HEK293T (cell line): ENCODE measurements at regions not wholly inside any gene's neighbourhood (a gene's known extent, or its start where the extent isn't known, plus 50 kb on each side); places are given as distances from the start of the nearest gene placed in this dataset.

Experiments
- BHLHE40 ChIP-seq: fragments of 450-650 bp; IDR thresholded peaks from 2 replicates; pipeline ENCODE4 v1.6.1; 2016; ENCODE audit warnings: mild to moderate bottlenecking, moderate library complexity, borderline replicate concordance
- HDGF ChIP-seq: fragments of 450-650 bp; IDR thresholded peaks from 2 replicates; pipeline ENCODE4 v1.6.1; 2017; ENCODE audit warnings: antibody characterized with exemption, borderline replicate concordance
- NFRKB ChIP-seq: fragments of 450-650 bp; IDR thresholded peaks from 2 replicates; pipeline ENCODE4 v1.6.1; 2016; ENCODE audit warnings: mild to moderate bottlenecking, moderate library complexity
- PKNOX1 ChIP-seq: fragments of 450-650 bp; IDR thresholded peaks from 2 replicates; pipeline ENCODE4 v1.6.1; 2016
- SP1 ChIP-seq: fragments of 450-650 bp; IDR thresholded peaks from 2 replicates; pipeline ENCODE4 v1.6.1; 2017

GRCh38 chr18:55990186-55990585 is 402.2 kb upstream of the TCF4 start:
- TF ChIP-seq SP1 (no peak), PKNOX1 (no peak), BHLHE40 (no peak), HDGF (no peak), NFRKB (no peak)
